Trophoblast cell (in vitro differentiated cells and primary cell): ENCODE measurements at regions not wholly inside any gene's neighbourhood (a gene's known extent, or its start where the extent isn't known, plus 50 kb on each side); places are given as distances from the start of the nearest gene placed in this dataset.

Experiments used
- DNase-seq, 2 donors: peaks; one replicate each; pipeline ENCODE4 v3.0.0-alpha.2; 2016
- H2AFZ ChIP-seq: 2 replicates; pipeline ENCODE4 v1.6.1; 2013; ENCODE audit warnings: low read length, moderate library complexity, mild to moderate bottlenecking; ENCODE audit not compliant: insufficient read depth, poor library complexity
- H2AK5ac ChIP-seq: 2 replicates; pipeline ENCODE4 v1.6.1; 2013; ENCODE audit warnings: mild to moderate bottlenecking, low read length
- H2BK120ac ChIP-seq: 2 replicates; pipeline ENCODE4 v1.6.1; 2013; ENCODE audit warnings: low read length, mild to moderate bottlenecking, moderate library complexity; ENCODE audit not compliant: insufficient read depth, poor library complexity
- H2BK12ac ChIP-seq: 2 replicates; pipeline ENCODE4 v1.6.1; 2013; ENCODE audit warnings: mild to moderate bottlenecking, low read length, moderate library complexity
- H2BK5ac ChIP-seq: 2 replicates; pipeline ENCODE4 v1.6.1; 2013; ENCODE audit warnings: low read length, low read depth, moderate library complexity, mild to moderate bottlenecking; ENCODE audit not compliant: poor library complexity
- H3K14ac ChIP-seq: 2 replicates; pipeline ENCODE4 v1.6.1; 2013; ENCODE audit warnings: mild to moderate bottlenecking, low read length
- H3K18ac ChIP-seq: 2 replicates; pipeline ENCODE4 v1.6.1; 2013; ENCODE audit warnings: mild to moderate bottlenecking, low read length
- H3K23ac ChIP-seq: 2 replicates; pipeline ENCODE4 v1.6.1; 2013; ENCODE audit warnings: low read length
- H3K27ac ChIP-seq: 2 replicates; pipeline ENCODE4 v1.5.1; 2013; ENCODE audit warnings: low read depth, mild to moderate bottlenecking, inconsistent platforms, low read length, moderate library complexity
- H3K27me3 ChIP-seq: 2 replicates; pipeline ENCODE4 v1.6.1; 2013; ENCODE audit warnings: inconsistent platforms, mild to moderate bottlenecking, low read length, moderate library complexity; ENCODE audit not compliant: insufficient read depth
- H3K36me3 ChIP-seq, 2 experiments: 1 replicate in 1 of 2; 2 replicates in 1 of 2; pipeline ENCODE4 v1.6.1; 2013; ENCODE audit warnings: low read length in 2 of 2, mild to moderate bottlenecking in 2 of 2, moderate library complexity in 1 of 2; ENCODE audit not compliant: insufficient read depth in 2 of 2, control insufficient read depth in 1 of 2
- H3K4ac ChIP-seq: 2 replicates; pipeline ENCODE4 v1.6.1; 2013; ENCODE audit warnings: low read depth, mild to moderate bottlenecking, low read length, moderate library complexity
- H3K4me1 ChIP-seq, 2 experiments: 1 replicate in 1 of 2; 2 replicates in 1 of 2; pipeline ENCODE4 v1.6.1; 2013; ENCODE audit warnings: low read length in 2 of 2, mild to moderate bottlenecking in 2 of 2, moderate library complexity in 1 of 2; ENCODE audit not compliant: insufficient read depth in 2 of 2, control insufficient read depth in 1 of 2
- H3K4me2 ChIP-seq: 2 replicates; pipeline ENCODE4 v1.6.1; 2013; ENCODE audit warnings: inconsistent platforms, mild to moderate bottlenecking, low read length, moderate library complexity
- H3K4me3 ChIP-seq: 2 replicates; pipeline ENCODE4 v1.5.1; 2013; ENCODE audit warnings: mild to moderate bottlenecking, low read depth, low read length, inconsistent platforms
- H3K79me1 ChIP-seq: one replicate; pipeline ENCODE4 v1.6.1; 2013; ENCODE audit warnings: low read length
- H3K79me2 ChIP-seq: 2 replicates; pipeline ENCODE4 v1.6.1; 2013; ENCODE audit warnings: low read length, mild to moderate bottlenecking; ENCODE audit not compliant: control insufficient read depth, insufficient read depth, poor library complexity
- H3K9ac ChIP-seq: 2 replicates; pipeline ENCODE4 v1.6.1; 2013; ENCODE audit warnings: mild to moderate bottlenecking, low read length
- H3K9me3 ChIP-seq: 2 replicates; pipeline ENCODE4 v1.6.1; 2013; ENCODE audit warnings: low read depth, mild to moderate bottlenecking, control low read depth, inconsistent platforms, low read length; ENCODE audit not compliant: insufficient read depth
- H4K12ac ChIP-seq: 2 replicates; pipeline ENCODE4 v1.6.1; 2013; ENCODE audit warnings: low read depth, mild to moderate bottlenecking, low read length, moderate library complexity
- H4K8ac ChIP-seq: 2 replicates; pipeline ENCODE4 v1.6.1; 2013; ENCODE audit warnings: low read depth, mild to moderate bottlenecking, low read length, moderate library complexity
- H4K91ac ChIP-seq: one replicate; pipeline ENCODE4 v1.6.1; 2013; ENCODE audit warnings: low read depth, mild to moderate bottlenecking, low read length, moderate library complexity
- WGBS: extraction: QIAGEN DNeasy Blood & Tissue Kit; methylation state at CpG from one replicate; pipeline ENCODE4 v1.1.7; 2013; ENCODE audit warnings: missing lambda C conversion rate; ENCODE audit not compliant: insufficient read length, insufficient coverage; ENCODE audit errors: extremely low coverage; 5-methylcytosine and 5-hydroxymethylcytosine counted together

GRCh38 chr15:72971766-72972165 is 80.5 kb upstream of the NEO1 start:
- H2BK12ac ChIP-seq = no peak overlapping the region
- H3K18ac ChIP-seq = no peak overlapping the region
- H4K8ac ChIP-seq = no peak overlapping the region
- H3K23ac ChIP-seq = no peak overlapping the region
- no peaks in the 10 kb centered on the region for H3K79me1 ChIP-seq
- H3K9me3 ChIP-seq = no peaks in the 10 kb centered on the region
- H3K4me2 ChIP-seq = no peak overlapping the region
- H3K27me3 ChIP-seq = peaks cover 4% of the 10 kb centered on the region
- H2BK5ac ChIP-seq = no peak overlapping the region
- H3K9ac ChIP-seq = no peak overlapping the region
- no peak overlapping the region for H3K27ac ChIP-seq
- no peak for DNase-seq
- no peak overlapping the region for H2AK5ac ChIP-seq
- H3K14ac ChIP-seq = no peak overlapping the region
- H2BK120ac ChIP-seq = no peak overlapping the region
- no peak overlapping the region for H2AFZ ChIP-seq
- WGBS = no CpG with 5 or more reads among the region's 7 CpGs
- H3K79me2 ChIP-seq = no peaks in the 10 kb centered on the region
- no peak overlapping the region for H3K4me3 ChIP-seq
- no peaks in the 10 kb centered on the region for H3K4me1 ChIP-seq
- H4K91ac ChIP-seq = no peak overlapping the region
- no peak overlapping the region for H4K12ac ChIP-seq
- no peaks in the 10 kb centered on the region for H3K36me3 ChIP-seq
- H3K4ac ChIP-seq = no peak overlapping the region

- H3K14ac ChIP-seq = no peak overlapping the region
- no peak overlapping the region for H4K12ac ChIP-seq
- no peak overlapping the region for H3K9ac ChIP-seq
- DNase-seq = no peak
- no peak overlapping the region for H2AFZ ChIP-seq
- H3K4me2 ChIP-seq = no peak overlapping the region
- no peak overlapping the region for H4K8ac ChIP-seq
- H3K27ac ChIP-seq = no peak overlapping the region
- no peaks in the 10 kb centered on the region for H3K79me2 ChIP-seq
- H2BK12ac ChIP-seq = no peak overlapping the region
- H2BK120ac ChIP-seq = no peak overlapping the region
- H3K4me3 ChIP-seq = no peak overlapping the region
- no peaks in the 10 kb centered on the region for H3K36me3 ChIP-seq
- WGBS = no CpG with 5 or more reads among the region's 12 CpGs
- no peak overlapping the region for H2BK5ac ChIP-seq
- no peaks in the 10 kb centered on the region for H3K9me3 ChIP-seq
- H4K91ac ChIP-seq = no peak overlapping the region
- no peak overlapping the region for H2AK5ac ChIP-seq
- H3K18ac ChIP-seq = no peak overlapping the region
- no peaks in the 10 kb centered on the region for H3K79me1 ChIP-seq
- peaks cover 4% of the 10 kb centered on the region for H3K27me3 ChIP-seq
- H3K4me1 ChIP-seq = no peaks in the 10 kb centered on the region
- peak overlapping the region; percentile 86 for H3K23ac ChIP-seq
- H3K4ac ChIP-seq = no peak overlapping the region
Measured at GRCh38 chr15:72970933-72971760, 81.1 kb upstream of the NEO1 start.

- Histone ChIP-seq H3K4me3 (no peak overlapping the region), H3K27me3 (peaks cover 4% of the 10 kb centered on the region), H3K9ac (no peak overlapping the region), H3K36me3 (no peaks in the 10 kb centered on the region), H3K4me2 (no peak overlapping the region), H2AFZ (no peak overlapping the region), H2AK5ac (no peak overlapping the region), H3K9me3 (peaks cover 3% of the 10 kb centered on the region), H3K18ac (no peak overlapping the region), H3K79me1 (no peaks in the 10 kb centered on the region), H3K27ac (no peak overlapping the region), H2BK5ac (no peak overlapping the region), H3K14ac (no peak overlapping the region), H2BK120ac (no peak overlapping the region), H3K79me2 (no peaks in the 10 kb centered on the region), H4K8ac (no peak overlapping the region), H3K4me1 (no peaks in the 10 kb centered on the region), H4K91ac (no peak overlapping the region), H3K4ac (no peak overlapping the region), H2BK12ac (no peak overlapping the region), H3K23ac (no peak overlapping the region), H4K12ac (no peak overlapping the region)
- WGBS = no CpG with 5 or more reads among the region's 5 CpGs
- no peak for DNase-seq
Measured at GRCh38 chr15:72968531-72968922, 83.7 kb upstream of the NEO1 start.

- H3K23ac ChIP-seq = no peak overlapping the region
- H3K9me3 ChIP-seq = peaks cover 7% of the 10 kb centered on the region
- no peak overlapping the region for H3K27ac ChIP-seq
- no peak overlapping the region for H3K4me3 ChIP-seq
- H2AFZ ChIP-seq = no peak overlapping the region
- no peaks in the 10 kb centered on the region for H3K36me3 ChIP-seq
- no peaks in the 10 kb centered on the region for H3K4me1 ChIP-seq
- no peak overlapping the region for H2BK5ac ChIP-seq
- H4K91ac ChIP-seq = no peak overlapping the region
- H2AK5ac ChIP-seq = no peak overlapping the region
- no peak overlapping the region for H3K4me2 ChIP-seq
- H4K8ac ChIP-seq = no peak overlapping the region
- H3K14ac ChIP-seq = no peak overlapping the region
- no CpG with 5 or more reads among the region's 5 CpGs for WGBS
- no peaks in the 10 kb centered on the region for H3K79me2 ChIP-seq
- H2BK12ac ChIP-seq = no peak overlapping the region
- no peak overlapping the region for H3K9ac ChIP-seq
- H4K12ac ChIP-seq = no peak overlapping the region
- no peaks in the 10 kb centered on the region for H3K79me1 ChIP-seq
- DNase-seq = no peak
- H3K4ac ChIP-seq = no peak overlapping the region
- no peak overlapping the region for H2BK120ac ChIP-seq
- H3K27me3 ChIP-seq = peaks cover 4% of the 10 kb centered on the region
- H3K18ac ChIP-seq = no peak overlapping the region
Measured at GRCh38 chr15:72967811-72968530, 84.3 kb upstream of the NEO1 start.
